Esophagus mucosa (tissue), 1 donor: ENCODE measurements at regions not wholly inside any gene's neighbourhood (a gene's known extent, or its start where the extent isn't known, plus 50 kb on each side); places are given as distances from the start of the nearest gene placed in this dataset.

Source experiments
- ATAC-seq: fragments of 200-7000 bp; cut with Tn5 transposase; one replicate; pipeline ENCODE4 v1.9.1; 2020
- donor health status: DM: yes; HTN: yes; CAD: no.

- no peak for ATAC-seq
Measured at GRCh38 chr12:86911973-86912372, 655.8 kb upstream of the MGAT4C start.

GRCh38 chr12:86903159-86903558 is 647.0 kb upstream of the MGAT4C start:
- ATAC-seq = no peak

- no peak for ATAC-seq
Measured at GRCh38 chr12:86860776-86861175, 604.6 kb upstream of the MGAT4C start.

GRCh38 chr12:86852451-86852850 is 596.3 kb upstream of the MGAT4C start:
- ATAC-seq = no peak

GRCh38 chr12:86838711-86839110 is 582.5 kb upstream of the MGAT4C start:
- no peak for ATAC-seq

- no peak for ATAC-seq
Measured at GRCh38 chr12:86838260-86838659, 582.1 kb upstream of the MGAT4C start.

- ATAC-seq = no peak
Measured at GRCh38 chr12:86837246-86837645, 581.1 kb upstream of the MGAT4C start.

GRCh38 chr12:86834217-86834616 is 578.0 kb upstream of the MGAT4C start:
- no peak for ATAC-seq

GRCh38 chr12:86827409-86827808 is 571.2 kb upstream of the MGAT4C start:
- no peak for ATAC-seq

- ATAC-seq = no peak
Measured at GRCh38 chr12:86826051-86826450, 569.9 kb upstream of the MGAT4C start.

GRCh38 chr12:86801439-86801838 is 545.2 kb upstream of the MGAT4C start:
- no peak for ATAC-seq

GRCh38 chr12:86799616-86800015 is 543.4 kb upstream of the MGAT4C start:
- no peak for ATAC-seq

- ATAC-seq = no peak
Measured at GRCh38 chr12:86796550-86796949, 540.4 kb upstream of the MGAT4C start.

GRCh38 chr12:86788661-86789060 is 532.5 kb upstream of the MGAT4C start:
- no peak for ATAC-seq

GRCh38 chr12:86787419-86787818 is 531.2 kb upstream of the MGAT4C start:
- no peak for ATAC-seq

GRCh38 chr12:86777325-86777724 is 521.1 kb upstream of the MGAT4C start:
- no peak for ATAC-seq

GRCh38 chr12:86774841-86775388 is 518.7 kb upstream of the MGAT4C start:
- no peak for ATAC-seq

- ATAC-seq = no peak
Measured at GRCh38 chr12:86772696-86773095, 516.5 kb upstream of the MGAT4C start.

GRCh38 chr12:86770871-86771270 is 514.7 kb upstream of the MGAT4C start:
- no peak for ATAC-seq

GRCh38 chr12:86748894-86749293 is 492.7 kb upstream of the MGAT4C start:
- no peak for ATAC-seq

GRCh38 chr12:86744547-86745212 is 488.5 kb upstream of the MGAT4C start:
- no peak for ATAC-seq

GRCh38 chr12:86743875-86744536 is 487.8 kb upstream of the MGAT4C start:
- ATAC-seq = no peak

GRCh38 chr12:86741531-86741930 is 485.3 kb upstream of the MGAT4C start:
- no peak for ATAC-seq

- ATAC-seq = no peak
Measured at GRCh38 chr12:86735851-86736250, 479.7 kb upstream of the MGAT4C start.
